Neural progenitor cell (in vitro differentiated cells): ENCODE measurements at regions not wholly inside any gene's neighbourhood (a gene's known extent, or its start where the extent isn't known, plus 50 kb on each side); places are given as distances from the start of the nearest gene placed in this dataset.

Source experiments
- CTCF ChIP-seq: fragments of 200-600 bp; sonication (generic); IDR thresholded peaks from 2 replicates; pipeline ENCODE4 v1.5.1; 2017; ENCODE audit warnings: antibody characterized with exemption, mild to moderate bottlenecking
- EZH2 ChIP-seq: fragments of 200-600 bp; sonication (generic); IDR thresholded peaks from 2 replicates; pipeline ENCODE4 v1.6.1; 2017; ENCODE audit warnings: antibody characterized with exemption, mild to moderate bottlenecking, moderate library complexity

DNA sequence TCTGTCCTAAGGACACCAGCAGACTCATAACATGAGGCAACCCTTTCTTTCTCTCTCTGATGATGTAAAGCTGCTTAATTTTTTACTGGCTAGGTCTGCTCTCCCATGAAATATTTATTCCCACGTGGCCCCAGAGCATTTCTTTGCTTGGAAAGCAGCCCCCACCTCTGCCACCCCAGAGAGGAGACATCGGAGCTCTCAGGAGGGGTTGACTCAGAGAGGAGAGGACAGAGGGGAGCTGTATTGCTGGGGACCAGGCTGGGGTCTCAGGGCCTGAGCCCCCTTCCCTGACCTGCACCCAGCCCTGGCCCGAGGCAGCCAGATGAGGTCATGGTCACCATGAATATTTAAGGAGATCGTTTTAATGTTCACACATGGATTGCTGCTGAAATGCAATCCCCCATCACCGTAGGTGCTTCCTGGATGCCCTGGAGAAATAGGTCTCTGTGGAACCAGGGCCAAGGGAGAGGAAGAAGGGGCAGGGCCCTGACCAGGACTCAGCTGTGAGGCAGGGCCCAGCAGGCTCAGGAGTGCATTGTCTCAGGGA lies 117.5 kb downstream of the DLL1 start:
- TF ChIP-seq CTCF (no peak), EZH2 (no peak)
